AG08395 (cell line): ENCODE measurements at regions not wholly inside any gene's neighbourhood (a gene's known extent, or its start where the extent isn't known, plus 50 kb on each side); places are given as distances from the start of the nearest gene placed in this dataset.
"Not testable (repeated sequence)": the region's sequence is repeated elsewhere in the genome, so short reads cannot be mapped to it uniquely, and the experiment has no call there.

Experiments
- DNase-seq: peaks from one replicate; pipeline ENCODE4 v3.0.0; 2012; ENCODE audit warnings: mixed read lengths, low spot score

GRCh38 chr1:217137210-217137881, 414.1 kb upstream of the ESRRG start:
- no peak for DNase-seq

- no peak for DNase-seq
Measured at GRCh38 chr1:217136895-217137205, 413.6 kb upstream of the ESRRG start.

GRCh38 chr1:217135987-217136894, 413.0 kb upstream of the ESRRG start:
- no peak for DNase-seq

- no peak for DNase-seq
Measured at GRCh38 chr1:217135569-217135915, 412.3 kb upstream of the ESRRG start.

GRCh38 chr1:217134857-217135568, 411.8 kb upstream of the ESRRG start:
- DNase-seq = no peak

GRCh38 chr1:217133958-217134856, 411.0 kb upstream of the ESRRG start:
- DNase-seq = no peak

GRCh38 chr1:217133092-217133491, 409.9 kb upstream of the ESRRG start:
- DNase-seq = no peak

GRCh38 chr1:217123340-217123739, 400.1 kb upstream of the ESRRG start:
- not testable (repeated sequence) for DNase-seq

GRCh38 chr1:217117973-217118465, 394.8 kb upstream of the ESRRG start:
- DNase-seq = no peak

- no peak for DNase-seq
Measured at GRCh38 chr1:217115404-217116380, 392.5 kb upstream of the ESRRG start.

GRCh38 chr1:217109928-217110327, 386.7 kb upstream of the ESRRG start:
- no peak for DNase-seq

GRCh38 chr1:217106231-217106901, 383.1 kb upstream of the ESRRG start:
- no peak for DNase-seq

GRCh38 chr1:217105437-217105836, 382.2 kb upstream of the ESRRG start:
- no peak for DNase-seq

- no peak for DNase-seq
Measured at GRCh38 chr1:217097819-217098218, 374.6 kb upstream of the ESRRG start.

GRCh38 chr1:217096200-217096599, 373.0 kb upstream of the ESRRG start:
- no peak for DNase-seq

GRCh38 chr1:217095050-217095622, 371.9 kb upstream of the ESRRG start:
- no peak for DNase-seq

- DNase-seq = no peak
Measured at GRCh38 chr1:217091561-217091960, 368.3 kb upstream of the ESRRG start.

- no peak for DNase-seq
Measured at GRCh38 chr1:217090060-217090911, 367.1 kb upstream of the ESRRG start.
